ENCODE measurements at regions not wholly inside any gene's neighbourhood (a gene's known extent, or its start where the extent isn't known, plus 50 kb on each side); places are given as distances from the start of the nearest gene placed in this dataset.

DNA sequence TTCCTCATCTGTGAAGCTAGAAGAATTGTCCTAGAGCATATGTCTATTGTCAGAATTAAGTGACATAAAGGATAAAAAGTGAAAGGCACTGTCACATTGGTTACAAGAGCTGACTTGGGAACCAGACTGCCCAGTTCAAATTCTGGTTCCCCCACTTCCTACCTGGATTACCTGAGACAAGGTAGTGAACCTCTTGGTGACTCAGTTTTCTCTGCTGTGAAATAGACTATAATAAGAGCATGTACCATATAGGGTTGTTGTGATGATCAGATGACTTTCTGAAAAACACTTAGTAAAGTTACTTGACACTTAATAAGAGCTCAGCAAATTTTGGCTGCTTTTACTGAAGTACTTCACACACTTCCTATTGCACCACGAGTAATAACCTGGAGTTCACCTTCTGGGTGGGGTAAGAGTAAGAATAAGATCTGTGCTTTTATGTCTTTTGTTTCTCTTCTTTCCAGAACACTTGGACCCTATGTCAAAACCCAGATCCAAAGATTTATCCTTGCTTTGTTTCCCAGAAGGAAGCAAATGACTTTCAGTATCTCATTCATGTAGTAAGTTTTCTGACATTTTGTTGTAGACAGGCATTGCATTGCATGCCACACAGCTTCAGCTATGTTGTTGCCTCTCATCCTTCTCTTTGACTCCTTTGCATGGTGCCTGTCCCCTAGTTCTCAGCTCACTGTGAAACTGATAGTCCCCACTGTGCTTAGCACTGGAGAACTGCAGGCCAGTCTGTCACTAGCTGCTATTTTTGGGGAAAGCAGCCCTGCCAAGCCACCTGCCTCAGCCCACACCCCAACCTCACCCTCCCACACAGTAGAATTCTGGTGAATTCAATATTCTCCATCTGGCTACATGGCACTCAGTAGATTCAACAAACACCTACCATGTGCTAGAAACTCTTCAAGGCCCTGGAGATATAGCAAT is 121.8 kb upstream of the POU2AF2 start:
- Histone ChIP-seq H3K9me3 (ENCODE audit: insufficient read depth, low read length) (no peaks in the 10 kb centered on the region), H3K36me3 (ENCODE audit: insufficient read depth, insufficient read length, low read length) (no peaks in the 10 kb centered on the region), H3K4me3 (ENCODE audit: insufficient read length, low read depth) (no peak overlapping the region), H3K4me1 (ENCODE audit: insufficient read depth, insufficient read length) (no peaks in the 10 kb centered on the region), H3K9ac (ENCODE audit: insufficient read length, low read depth) (no peak overlapping the region), H3K27me3 (ENCODE audit: insufficient read depth, insufficient read length) (no peaks in the 10 kb centered on the region)
- no peak for DNase-seq (ENCODE audit: low read depth, low spot score)
- TF ChIP-seq YY1 (IDR thresholded peaks at IDR 0.05; ENCODE audit: insufficient read depth, insufficient read length): no peak
- no peak for TF ChIP-seq ZNF274 (IDR thresholded peaks at IDR 0.05; ENCODE audit: low read depth, low read length)
- no peak for TF ChIP-seq SUZ12 (IDR thresholded peaks at IDR 0.05; ENCODE audit: extremely low read depth, insufficient read depth, insufficient read length)

DNA sequence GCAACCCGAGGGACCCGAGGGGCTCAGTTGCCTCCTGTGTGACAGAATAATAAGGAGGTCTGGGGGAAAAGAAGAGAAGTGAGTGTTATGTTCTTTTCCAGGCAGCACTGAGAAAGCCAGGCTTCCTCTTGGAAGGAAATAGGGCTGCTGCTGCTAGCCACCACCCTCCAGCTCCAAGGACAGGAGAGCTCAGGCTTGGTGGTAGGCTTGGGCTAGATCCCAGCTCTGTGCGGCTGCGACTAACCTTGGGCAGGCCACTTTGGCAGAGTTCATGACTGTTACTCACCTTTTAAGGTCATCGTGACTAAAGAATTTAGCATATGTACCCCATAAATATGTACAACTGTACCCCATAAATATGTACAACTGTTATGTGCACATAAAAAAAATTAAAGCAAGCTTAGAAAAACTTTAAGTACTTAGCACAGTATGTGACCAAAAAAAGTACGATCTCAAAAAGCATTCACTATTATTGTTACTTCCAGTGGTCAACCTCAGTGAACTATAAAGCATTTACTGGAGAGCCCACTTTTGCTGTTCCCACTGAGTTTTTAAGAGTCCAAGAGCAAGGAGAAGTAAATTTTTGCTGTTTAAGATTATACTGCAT is 124.7 kb upstream of the POU2AF2 start:
- no peak for TF ChIP-seq ZNF274 (IDR thresholded peaks at IDR 0.05; ENCODE audit: low read depth, low read length)
- no peak for TF ChIP-seq SUZ12 (IDR thresholded peaks at IDR 0.05; ENCODE audit: extremely low read depth, insufficient read depth, insufficient read length)
- no peak for TF ChIP-seq YY1 (IDR thresholded peaks at IDR 0.05; ENCODE audit: insufficient read depth, insufficient read length)
- no peaks in the 10 kb centered on the region for H3K36me3 ChIP-seq (ENCODE audit: insufficient read depth, insufficient read length, low read length)
- no peak overlapping the region for H3K9ac ChIP-seq (ENCODE audit: insufficient read length, low read depth)
- H3K9me3 ChIP-seq (ENCODE audit: insufficient read depth, low read length): no peaks in the 10 kb centered on the region
- H3K27me3 ChIP-seq (ENCODE audit: insufficient read depth, insufficient read length): no peaks in the 10 kb centered on the region
- DNase-seq (ENCODE audit: low read depth, low spot score): no peak
- no peak overlapping the region for H3K4me3 ChIP-seq (ENCODE audit: insufficient read length, low read depth)
- no peaks in the 10 kb centered on the region for H3K4me1 ChIP-seq (ENCODE audit: insufficient read depth, insufficient read length)

DNA sequence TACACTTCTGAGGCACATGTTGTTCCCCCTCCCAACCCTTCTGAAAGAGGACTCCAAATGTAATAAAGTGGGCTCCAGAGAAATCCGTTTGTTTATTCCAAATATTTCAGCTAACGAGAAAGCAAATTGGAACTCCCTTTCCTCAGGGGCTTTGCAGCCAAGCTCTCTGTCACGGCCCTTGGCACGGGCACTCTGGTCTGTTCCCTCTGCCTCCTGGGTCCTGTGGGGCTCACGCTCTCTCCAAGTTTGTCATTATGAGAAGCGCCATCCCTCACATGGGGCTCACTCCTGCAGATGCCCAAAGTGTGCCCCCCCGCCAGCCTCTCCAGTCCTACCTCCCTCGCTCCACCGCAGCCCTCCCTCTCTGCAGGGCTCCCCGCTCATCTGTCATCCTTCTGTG is 125.4 kb upstream of the POU2AF2 start:
- no peaks in the 10 kb centered on the region for H3K4me1 ChIP-seq (ENCODE audit: insufficient read depth, insufficient read length)
- no peak for TF ChIP-seq YY1 (IDR thresholded peaks at IDR 0.05; ENCODE audit: insufficient read depth, insufficient read length)
- no peak for TF ChIP-seq ZNF274 (IDR thresholded peaks at IDR 0.05; ENCODE audit: low read depth, low read length)
- no peak for TF ChIP-seq SUZ12 (IDR thresholded peaks at IDR 0.05; ENCODE audit: extremely low read depth, insufficient read depth, insufficient read length)

DNA sequence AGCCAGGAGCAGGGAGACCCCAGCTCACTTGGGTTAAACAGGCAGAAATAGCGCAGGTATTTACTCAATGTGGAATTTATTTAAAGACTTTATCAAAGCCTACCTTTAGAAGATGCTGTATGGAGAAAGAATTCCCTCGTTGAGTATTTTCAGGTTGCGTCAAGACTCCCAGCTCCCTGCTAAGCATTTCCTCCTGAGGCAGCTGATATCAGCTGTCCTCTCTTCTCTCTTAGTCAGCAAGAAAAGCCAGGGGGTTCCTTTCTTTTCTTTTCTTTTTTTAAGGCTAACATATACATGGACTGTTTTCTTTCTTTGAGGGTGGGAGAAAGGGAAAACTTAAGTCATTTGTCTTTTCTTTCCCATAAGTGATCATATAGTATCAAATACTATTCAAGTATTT is 125.8 kb upstream of the POU2AF2 start:
- Histone ChIP-seq H3K4me1 (ENCODE audit: insufficient read depth, insufficient read length) (no peaks in the 10 kb centered on the region), H3K4me3 (ENCODE audit: insufficient read length, low read depth) (no peak overlapping the region), H3K9me3 (ENCODE audit: insufficient read depth, low read length) (no peaks in the 10 kb centered on the region), H3K27me3 (ENCODE audit: insufficient read depth, insufficient read length) (no peaks in the 10 kb centered on the region), H3K36me3 (ENCODE audit: insufficient read depth, insufficient read length, low read length) (no peaks in the 10 kb centered on the region), H3K9ac (ENCODE audit: insufficient read length, low read depth) (no peak overlapping the region)
- no peak for DNase-seq (ENCODE audit: low read depth, low spot score)
- TF ChIP-seq ZNF274 (IDR thresholded peaks at IDR 0.05; ENCODE audit: low read depth, low read length) (no peak), YY1 (IDR thresholded peaks at IDR 0.05; ENCODE audit: insufficient read depth, insufficient read length) (no peak), SUZ12 (IDR thresholded peaks at IDR 0.05; ENCODE audit: extremely low read depth, insufficient read depth, insufficient read length) (no peak)

More for the DNA sequence above, 125.4 kb upstream of the POU2AF2 start:
- Histone ChIP-seq H3K9me3 (ENCODE audit: insufficient read depth, low read length) (no peaks in the 10 kb centered on the region), H3K36me3 (ENCODE audit: insufficient read depth, insufficient read length, low read length) (no peaks in the 10 kb centered on the region), H3K4me3 (ENCODE audit: insufficient read length, low read depth) (no peak overlapping the region), H3K27me3 (ENCODE audit: insufficient read depth, insufficient read length) (no peaks in the 10 kb centered on the region), H3K9ac (ENCODE audit: insufficient read length, low read depth) (no peak overlapping the region)
- DNase-seq (ENCODE audit: low read depth, low spot score): no peak

DNA sequence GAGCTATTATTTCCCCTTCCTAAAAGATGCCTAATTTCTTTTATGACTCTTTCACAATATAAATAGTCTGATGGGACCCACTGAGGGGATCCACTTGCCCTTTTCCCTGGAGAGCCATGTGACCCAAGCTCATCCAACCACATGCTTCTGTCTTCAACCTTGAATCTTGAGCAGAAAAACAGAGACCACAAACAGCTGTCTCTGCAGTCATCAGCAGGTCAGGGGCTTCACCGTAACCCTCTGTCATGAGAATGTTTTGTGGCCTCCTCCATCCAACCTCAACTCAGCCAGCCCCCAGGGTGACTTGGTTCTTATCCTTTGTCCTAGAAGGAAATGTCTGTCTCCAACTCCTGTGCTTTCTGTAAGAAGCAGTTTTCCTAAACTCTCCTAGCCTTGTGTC is 129.6 kb upstream of the POU2AF2 start:
- Histone ChIP-seq H3K9me3 (ENCODE audit: insufficient read depth, low read length) (no peaks in the 10 kb centered on the region), H3K36me3 (ENCODE audit: insufficient read depth, insufficient read length, low read length) (no peaks in the 10 kb centered on the region), H3K4me1 (ENCODE audit: insufficient read depth, insufficient read length) (no peaks in the 10 kb centered on the region), H3K27me3 (ENCODE audit: insufficient read depth, insufficient read length) (no peaks in the 10 kb centered on the region), H3K4me3 (ENCODE audit: insufficient read length, low read depth) (no peak overlapping the region), H3K9ac (ENCODE audit: insufficient read length, low read depth) (no peak overlapping the region)
- TF ChIP-seq YY1 (IDR thresholded peaks at IDR 0.05; ENCODE audit: insufficient read depth, insufficient read length): no peak
- no peak for TF ChIP-seq SUZ12 (IDR thresholded peaks at IDR 0.05; ENCODE audit: extremely low read depth, insufficient read depth, insufficient read length)
- no peak for TF ChIP-seq ZNF274 (IDR thresholded peaks at IDR 0.05; ENCODE audit: low read depth, low read length)
- DNase-seq (ENCODE audit: low read depth, low spot score): no peak

DNA sequence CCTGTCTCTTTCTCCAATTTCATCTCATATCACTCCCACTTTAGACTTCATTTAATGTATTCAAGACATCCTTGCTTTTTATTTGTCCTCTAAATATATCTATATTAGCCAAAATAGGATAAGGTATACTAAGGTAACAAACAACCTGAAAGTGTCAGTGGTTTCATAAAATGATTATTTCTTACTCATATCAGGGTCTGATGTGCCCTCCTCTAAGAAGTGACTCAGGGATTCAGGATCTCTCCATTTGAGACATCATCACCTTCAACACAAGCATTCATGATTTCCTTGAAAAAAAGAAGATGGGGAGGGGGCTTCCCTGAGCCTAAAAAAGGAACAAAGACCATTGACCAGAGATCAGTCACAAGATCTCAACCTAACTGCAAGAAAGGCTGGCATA is 131.4 kb upstream of the POU2AF2 start:
- Histone ChIP-seq H3K36me3 (ENCODE audit: insufficient read depth, insufficient read length, low read length) (no peaks in the 10 kb centered on the region), H3K9me3 (ENCODE audit: insufficient read depth, low read length) (no peaks in the 10 kb centered on the region), H3K4me1 (ENCODE audit: insufficient read depth, insufficient read length) (no peaks in the 10 kb centered on the region), H3K27me3 (ENCODE audit: insufficient read depth, insufficient read length) (no peaks in the 10 kb centered on the region), H3K9ac (ENCODE audit: insufficient read length, low read depth) (no peak overlapping the region), H3K4me3 (ENCODE audit: insufficient read length, low read depth) (no peak overlapping the region)
- TF ChIP-seq ZNF274 (IDR thresholded peaks at IDR 0.05; ENCODE audit: low read depth, low read length) (no peak), YY1 (IDR thresholded peaks at IDR 0.05; ENCODE audit: insufficient read depth, insufficient read length) (no peak), SUZ12 (IDR thresholded peaks at IDR 0.05; ENCODE audit: extremely low read depth, insufficient read depth, insufficient read length) (no peak)
- no peak for DNase-seq (ENCODE audit: low read depth, low spot score)

DNA sequence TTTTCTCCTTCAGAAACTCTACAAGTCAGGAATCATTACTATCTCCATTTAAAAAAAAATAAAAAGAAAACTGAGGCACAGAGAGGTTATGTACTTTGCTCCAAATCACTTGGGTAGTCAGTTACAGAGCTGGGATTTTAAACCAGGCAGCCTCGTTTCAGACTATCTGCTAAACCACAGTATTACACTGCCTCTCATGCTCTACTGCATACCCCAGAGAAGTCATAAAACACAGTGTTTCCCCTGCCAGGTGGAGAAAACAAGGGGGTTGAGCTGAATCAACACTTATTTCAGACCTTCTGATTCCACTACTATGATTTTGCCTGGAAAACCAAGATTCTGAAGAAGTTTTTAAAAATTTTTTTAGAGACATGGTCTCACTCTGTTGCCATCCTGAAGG is 132.9 kb upstream of the POU2AF2 start:
- Histone ChIP-seq H3K4me1 (ENCODE audit: insufficient read depth, insufficient read length) (no peaks in the 10 kb centered on the region), H3K4me3 (ENCODE audit: insufficient read length, low read depth) (no peak overlapping the region), H3K27me3 (ENCODE audit: insufficient read depth, insufficient read length) (no peaks in the 10 kb centered on the region), H3K9me3 (ENCODE audit: insufficient read depth, low read length) (no peaks in the 10 kb centered on the region), H3K36me3 (ENCODE audit: insufficient read depth, insufficient read length, low read length) (no peaks in the 10 kb centered on the region), H3K9ac (ENCODE audit: insufficient read length, low read depth) (no peak overlapping the region)
- no peak for TF ChIP-seq YY1 (IDR thresholded peaks at IDR 0.05; ENCODE audit: insufficient read depth, insufficient read length)
- TF ChIP-seq SUZ12 (IDR thresholded peaks at IDR 0.05; ENCODE audit: extremely low read depth, insufficient read depth, insufficient read length): no peak
- TF ChIP-seq ZNF274 (IDR thresholded peaks at IDR 0.05; ENCODE audit: low read depth, low read length): no peak
- no peak for DNase-seq (ENCODE audit: low read depth, low spot score)
